ENCODE measurements at regions not wholly inside any gene's neighbourhood (a gene's known extent, or its start where the extent isn't known, plus 50 kb on each side); places are given as distances from the start of the nearest gene placed in this dataset.
"Not testable (repeated sequence)": the region's sequence is repeated elsewhere in the genome, so short reads cannot be mapped to it uniquely, and the experiment has no call there.

GRCh38 chr4:30116401-30116800, 603.8 kb upstream of the PCDH7 start:
- no peaks in the 10 kb centered on the region for H3K79me2 ChIP-seq (ENCODE audit: insufficient read depth, low read length)
- H3K27me3 ChIP-seq (ENCODE audit: insufficient read depth, low read length): no peaks in the 10 kb centered on the region
- DNase-seq (ENCODE audit: insufficient read length, low spot score, missing footprints): no peak
- no peaks in the 10 kb centered on the region for H3K36me3 ChIP-seq (ENCODE audit: insufficient read depth, low read length)
- no peak overlapping the region for H3K27ac ChIP-seq (ENCODE audit: low read depth, low read length)
- no peak overlapping the region for H3K4me3 ChIP-seq (ENCODE audit: insufficient read depth, low read length)
- H3K9me3 ChIP-seq (ENCODE audit: low read depth, low read length): peaks cover 4% of the 10 kb centered on the region
- TF ChIP-seq CTCF (IDR thresholded peaks at IDR 0.05; ENCODE audit: extremely low read depth, low read depth, low read length): no peak
- H2AFZ ChIP-seq (ENCODE audit: low read length): no peak overlapping the region
- no peaks in the 10 kb centered on the region for H3K4me1 ChIP-seq (ENCODE audit: insufficient read depth, low read length)
- no peaks in the 10 kb centered on the region for H4K20me1 ChIP-seq (ENCODE audit: insufficient read depth, low read length)
- H3K4me2 ChIP-seq (ENCODE audit: insufficient read depth, low read length): no peak overlapping the region

GRCh38 chr4:30117433-30117832, 602.7 kb upstream of the PCDH7 start:
- H3K79me2 ChIP-seq (ENCODE audit: insufficient read depth, low read length): no peaks in the 10 kb centered on the region
- TF ChIP-seq CTCF (IDR thresholded peaks at IDR 0.05; ENCODE audit: extremely low read depth, low read depth, low read length): no peak

GRCh38 chr4:30122711-30123110, 597.5 kb upstream of the PCDH7 start:
- no peaks in the 10 kb centered on the region for H3K79me2 ChIP-seq (ENCODE audit: insufficient read depth, low read length)
- H2AFZ ChIP-seq (ENCODE audit: low read length): no peak overlapping the region
- H3K27me3 ChIP-seq (ENCODE audit: insufficient read depth, low read length): no peaks in the 10 kb centered on the region
- no peak overlapping the region for H3K4me2 ChIP-seq (ENCODE audit: insufficient read depth, low read length)
- H3K4me3 ChIP-seq (ENCODE audit: insufficient read depth, low read length): no peak overlapping the region
- no peaks in the 10 kb centered on the region for H3K36me3 ChIP-seq (ENCODE audit: insufficient read depth, low read length)
- H3K4me1 ChIP-seq (ENCODE audit: insufficient read depth, low read length): no peaks in the 10 kb centered on the region
- H4K20me1 ChIP-seq (ENCODE audit: insufficient read depth, low read length): no peaks in the 10 kb centered on the region
- no peak for TF ChIP-seq CTCF (IDR thresholded peaks at IDR 0.05; ENCODE audit: extremely low read depth, low read depth, low read length)
- no peak overlapping the region for H3K27ac ChIP-seq (ENCODE audit: low read depth, low read length)
- H3K9me3 ChIP-seq (ENCODE audit: low read depth, low read length): no peaks in the 10 kb centered on the region
- DNase-seq (ENCODE audit: insufficient read length, low spot score, missing footprints): no peak

More at GRCh38 chr4:30117433-30117832, 602.7 kb upstream of the PCDH7 start:
- Histone ChIP-seq H4K20me1 (ENCODE audit: insufficient read depth, low read length) (no peaks in the 10 kb centered on the region), H3K9me3 (ENCODE audit: low read depth, low read length) (peaks cover 4% of the 10 kb centered on the region), H3K4me3 (ENCODE audit: insufficient read depth, low read length) (no peak overlapping the region), H3K27me3 (ENCODE audit: insufficient read depth, low read length) (no peaks in the 10 kb centered on the region), H3K4me1 (ENCODE audit: insufficient read depth, low read length) (no peaks in the 10 kb centered on the region), H3K27ac (ENCODE audit: low read depth, low read length) (no peak overlapping the region), H3K4me2 (ENCODE audit: insufficient read depth, low read length) (no peak overlapping the region), H3K36me3 (ENCODE audit: insufficient read depth, low read length) (no peaks in the 10 kb centered on the region), H2AFZ (ENCODE audit: low read length) (no peak overlapping the region)
- DNase-seq (ENCODE audit: insufficient read length, low spot score, missing footprints): no peak

GRCh38 chr4:30124621-30125020, 595.5 kb upstream of the PCDH7 start:
- H3K9me3 ChIP-seq (ENCODE audit: low read depth, low read length); H3K4me1 ChIP-seq (ENCODE audit: insufficient read depth, low read length); H2AFZ ChIP-seq (ENCODE audit: low read length); H3K4me3 ChIP-seq (ENCODE audit: insufficient read depth, low read length); H3K27me3 ChIP-seq (ENCODE audit: insufficient read depth, low read length); H3K79me2 ChIP-seq (ENCODE audit: insufficient read depth, low read length); H4K20me1 ChIP-seq (ENCODE audit: insufficient read depth, low read length); H3K4me2 ChIP-seq (ENCODE audit: insufficient read depth, low read length); H3K36me3 ChIP-seq (ENCODE audit: insufficient read depth, low read length); H3K27ac ChIP-seq (ENCODE audit: low read depth, low read length); DNase-seq (ENCODE audit: insufficient read length, low spot score, missing footprints): not testable (repeated sequence)
